Fibroblast of the aortic adventitia (primary cell): ENCODE measurements at regions not wholly inside any gene's neighbourhood (a gene's known extent, or its start where the extent isn't known, plus 50 kb on each side); places are given as distances from the start of the nearest gene placed in this dataset.

Source experiments
- DNase-seq: peaks from one replicate; pipeline ENCODE4 v3.0.0-alpha.2; 2010; ENCODE audit warnings: low read depth
- H3K4me3 ChIP-seq: 2 replicates; pipeline ENCODE4 v1.5.1; 2011; ENCODE audit warnings: low read depth, mild to moderate bottlenecking, control low read depth, low read length, moderate library complexity
- TF ChIP-seq, protein P1 (sequence below): IDR thresholded peaks from 2 replicates; pipeline ENCODE4 v1.5.1; 2011; ENCODE audit warnings: mild to moderate bottlenecking, low read length, control low read depth, inconsistent platforms; ENCODE audit not compliant: insufficient read depth

DNA sequence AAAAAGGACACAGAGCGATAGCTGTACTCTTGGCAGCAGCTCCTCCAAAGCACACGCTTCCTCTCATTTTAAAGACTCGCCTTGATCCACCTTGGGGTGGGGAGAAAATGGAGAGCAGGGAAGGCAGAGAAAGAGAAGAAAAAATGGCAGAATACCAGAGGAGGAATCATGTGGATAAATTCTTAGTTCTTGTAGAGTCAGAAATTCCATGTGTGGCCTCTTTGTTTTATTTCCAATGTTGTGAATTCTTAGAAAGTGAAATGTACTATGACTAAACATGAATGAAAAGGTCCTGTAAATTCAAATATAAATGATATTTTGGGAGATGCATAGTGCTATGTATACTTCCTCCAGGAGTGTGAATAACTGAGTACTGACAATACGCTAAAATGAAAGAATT, 89.7 kb upstream of the SESTD1 start:
- H3K4me3 ChIP-seq = no peak overlapping the region
- DNase-seq = no peak
- TF ChIP-seq, protein P1, sequence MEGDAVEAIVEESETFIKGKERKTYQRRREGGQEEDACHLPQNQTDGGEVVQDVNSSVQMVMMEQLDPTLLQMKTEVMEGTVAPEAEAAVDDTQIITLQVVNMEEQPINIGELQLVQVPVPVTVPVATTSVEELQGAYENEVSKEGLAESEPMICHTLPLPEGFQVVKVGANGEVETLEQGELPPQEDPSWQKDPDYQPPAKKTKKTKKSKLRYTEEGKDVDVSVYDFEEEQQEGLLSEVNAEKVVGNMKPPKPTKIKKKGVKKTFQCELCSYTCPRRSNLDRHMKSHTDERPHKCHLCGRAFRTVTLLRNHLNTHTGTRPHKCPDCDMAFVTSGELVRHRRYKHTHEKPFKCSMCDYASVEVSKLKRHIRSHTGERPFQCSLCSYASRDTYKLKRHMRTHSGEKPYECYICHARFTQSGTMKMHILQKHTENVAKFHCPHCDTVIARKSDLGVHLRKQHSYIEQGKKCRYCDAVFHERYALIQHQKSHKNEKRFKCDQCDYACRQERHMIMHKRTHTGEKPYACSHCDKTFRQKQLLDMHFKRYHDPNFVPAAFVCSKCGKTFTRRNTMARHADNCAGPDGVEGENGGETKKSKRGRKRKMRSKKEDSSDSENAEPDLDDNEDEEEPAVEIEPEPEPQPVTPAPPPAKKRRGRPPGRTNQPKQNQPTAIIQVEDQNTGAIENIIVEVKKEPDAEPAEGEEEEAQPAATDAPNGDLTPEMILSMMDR = no peak

- H3K4me3 ChIP-seq = no peak overlapping the region
- DNase-seq = no peak
- TF ChIP-seq, protein P1 = no peak
Measured at GRCh38 chr2:179352181-179352580, 87.5 kb upstream of the SESTD1 start.

DNA sequence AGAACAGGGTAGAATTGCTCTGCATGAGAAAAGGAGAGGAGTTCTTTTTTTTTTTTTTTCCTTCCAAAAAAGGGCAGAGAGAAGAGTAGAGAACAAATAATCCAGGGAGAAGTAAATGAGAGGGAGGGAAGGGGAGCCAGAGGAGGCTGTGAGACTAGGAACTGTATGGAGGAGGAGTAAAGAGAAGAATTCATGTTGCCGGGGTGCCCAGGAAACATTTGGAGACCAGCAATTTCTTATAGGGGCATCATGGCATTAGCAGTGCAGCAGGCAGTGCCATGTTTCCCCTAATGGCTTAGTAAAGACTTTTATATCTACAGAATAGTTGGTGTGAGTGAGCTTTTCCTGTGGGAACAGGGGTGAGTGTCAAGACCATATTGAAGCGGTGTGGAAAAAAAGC, 86.4 kb upstream of the SESTD1 start:
- TF ChIP-seq, protein P1 = no peak
- no peak for DNase-seq
- H3K4me3 ChIP-seq = no peak overlapping the region

GRCh38 chr2:179349670-179350303, 85.2 kb upstream of the SESTD1 start:
- no peak for DNase-seq
- no peak overlapping the region for H3K4me3 ChIP-seq
- TF ChIP-seq, protein P1 = no peak

GRCh38 chr2:179348906-179349305, 84.3 kb upstream of the SESTD1 start:
- TF ChIP-seq, protein P1 = no peak
- no peak overlapping the region for H3K4me3 ChIP-seq
- peak; percentile 53 for DNase-seq

DNA sequence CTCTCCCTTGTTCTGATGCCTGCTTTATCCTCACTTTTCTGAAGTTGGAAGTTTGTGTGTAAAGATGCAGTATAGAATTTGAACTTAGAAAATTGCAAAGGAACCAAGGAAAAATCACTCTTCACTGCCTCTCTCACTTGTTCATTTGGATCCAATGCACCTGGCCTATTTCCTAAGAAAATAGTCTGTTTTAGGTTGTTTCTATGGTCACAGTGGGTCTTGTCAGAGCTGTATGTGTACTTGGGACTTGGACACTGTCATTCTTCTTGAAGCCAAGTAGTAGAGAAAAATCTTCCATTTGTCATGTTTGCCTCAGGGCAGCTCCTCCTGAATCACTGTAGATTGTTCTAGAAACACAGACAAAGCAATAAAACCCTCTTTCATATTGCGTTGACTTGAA, 80.3 kb upstream of the SESTD1 start:
- DNase-seq = peak; percentile 52
- TF ChIP-seq, protein P1 = no peak
- H3K4me3 ChIP-seq = no peak overlapping the region
